Panc1 (cell line): ENCODE measurements at regions not wholly inside any gene's neighbourhood (a gene's known extent, or its start where the extent isn't known, plus 50 kb on each side); places are given as distances from the start of the nearest gene placed in this dataset.

Experiments
- ATAC-seq: fragments of 200-7000 bp; cut with Tn5 transposase; 2 replicates; pipeline ENCODE4 v1.9.1; 2020; ENCODE audit warnings: mild to moderate bottlenecking, moderate library complexity
- BruUV-seq: library from RNA; stranded (reverse); fragments of 400-500 nt; replicated peaks from 2 replicates; lab custom pipeline; 2021; lab: Mats Ljungman, UMichigan
- CTCF ChIA-PET: fragments of 300-600 bp; sonication (Branson Sonifier 250); formaldehyde crosslinking; loops from one replicate; lab custom pipeline; 2022; ENCODE audit warnings: antibody characterized with exemption; lab: Charles Lee
- POLR2A ChIA-PET: fragments of 300-600 bp; sonication (Branson Sonifier 250); formaldehyde crosslinking; loops from one replicate; lab custom pipeline; 2022; ENCODE audit warnings: antibody characterized with exemption; lab: Charles Lee
- DNase-seq: peaks from one replicate; pipeline ENCODE4 v3.0.0-alpha.2; 2010; ENCODE audit warnings: low read depth, low spot score
- H3K27ac ChIP-seq: 2 replicates; pipeline ENCODE4 v1.5.1; 2011; ENCODE audit warnings: mild to moderate bottlenecking, low read length, inconsistent platforms
- H3K27me3 ChIP-seq: fragments of 200-500 bp; sonication (Bioruptor generic); 2 replicates; pipeline ENCODE4 v1.6.0; 2014; ENCODE audit warnings: low read length, inconsistent platforms; ENCODE audit not compliant: control insufficient read depth, insufficient read depth
- H3K36me3 ChIP-seq: fragments of 200-500 bp; sonication (Bioruptor generic); 2 replicates; pipeline ENCODE4 v1.5.1; 2014; ENCODE audit warnings: inconsistent platforms, mild to moderate bottlenecking, low read length, moderate library complexity; ENCODE audit not compliant: control insufficient read depth, insufficient read depth
- H3K4me1 ChIP-seq: 2 replicates; pipeline ENCODE4 v1.5.1; 2011; ENCODE audit warnings: inconsistent platforms, mild to moderate bottlenecking, low read length, moderate library complexity; ENCODE audit not compliant: control insufficient read depth, insufficient read depth
- H3K4me3 ChIP-seq, 2 experiments: 2 replicates each; pipeline ENCODE4 v1.5.1; 2011 to 2012; ENCODE audit warnings: low read depth in 2 of 2, low read length in 2 of 2, mild to moderate bottlenecking in 2 of 2, inconsistent platforms in 1 of 2, moderate library complexity in 1 of 2
- H3K9me3 ChIP-seq: fragments of 200-500 bp; sonication (Bioruptor generic); 2 replicates; pipeline ENCODE4 v1.5.1; 2014; ENCODE audit warnings: low read depth, mild to moderate bottlenecking, inconsistent platforms, low read length, moderate library complexity; ENCODE audit not compliant: control insufficient read depth, insufficient read depth
- CTCF ChIP-seq: fragments of 450-650 bp; IDR thresholded peaks from 2 replicates; pipeline ENCODE4 v1.5.1; 2017; ENCODE audit warnings: mild to moderate bottlenecking
- POLR2AphosphoS5 ChIP-seq: IDR thresholded peaks from 2 replicates; pipeline ENCODE4 v1.6.1; 2012; ENCODE audit warnings: mild to moderate bottlenecking, low read depth, low read length, moderate library complexity
- SIN3A ChIP-seq: IDR thresholded peaks from 2 replicates; pipeline ENCODE4 v1.6.1; 2012; ENCODE audit warnings: low read depth, mild to moderate bottlenecking, low read length, moderate library complexity, borderline replicate concordance; ENCODE audit not compliant: insufficient read depth
- TCF7L2 ChIP-seq: IDR thresholded peaks from 2 replicates; pipeline ENCODE4 v1.6.1; 2011; ENCODE audit warnings: mild to moderate bottlenecking, low read depth, low read length, inconsistent platforms
- in situ Hi-C: cut with HindIII; loops from 2 replicates; pipeline ENCODE4 v1.10.0; 2016; ENCODE audit warnings: low sequenced_read_pairs, low pct_unique_long_range_greater_than_20kb
- intact Hi-C: fragments of 100-400 bp; cut with micrococcal nuclease; formaldehyde crosslinking; loops from one replicate; pipeline ENCODE4 v1.10.0; 2022; ENCODE audit not compliant: unreplicated experiment
- TF ChIP-seq, protein P1 (sequence below), 2 experiments: IDR thresholded peaks; 2 replicates each; pipeline ENCODE4 v1.6.1; 2011 to 2012; ENCODE audit warnings: low read depth in 2 of 2, control low read depth in 1 of 2, low read length in 1 of 2, mild to moderate bottlenecking in 1 of 2, moderate library complexity in 1 of 2; ENCODE audit not compliant: insufficient read depth in 1 of 2

DNA sequence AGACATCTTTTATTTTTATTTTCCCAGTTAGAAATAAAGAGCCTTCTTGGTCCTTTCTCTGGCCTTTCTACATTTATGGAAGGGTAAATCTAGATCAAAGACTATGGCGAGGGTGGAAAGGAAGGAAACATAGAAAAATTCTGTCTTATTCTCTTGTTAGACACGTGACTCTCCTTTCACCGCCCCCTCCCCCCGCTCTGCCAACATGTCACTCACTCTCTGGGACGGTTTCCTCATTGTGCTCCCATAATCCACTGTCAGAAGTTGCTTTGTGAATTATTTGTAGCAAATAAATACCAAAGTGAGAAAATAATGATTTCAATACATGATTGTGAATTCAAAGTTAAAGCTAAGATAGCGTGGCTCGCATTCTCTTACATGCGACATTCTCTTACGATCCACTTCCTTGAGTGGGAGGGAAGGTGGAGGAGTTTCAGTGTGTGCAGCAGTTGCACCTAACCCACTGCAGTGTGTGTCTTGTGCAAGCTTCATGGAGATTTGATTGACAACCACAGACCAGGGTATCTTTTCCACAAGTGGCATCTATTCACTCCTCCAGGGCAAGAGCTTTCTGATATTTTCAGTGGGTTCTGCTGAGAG is 423.0 kb upstream of the KIF2A start:
- ATAC-seq (no peak), DNase-seq (no peak)
- Histone ChIP-seq H3K4me1 (no peaks in the 10 kb centered on the region), H3K9me3 (no peaks in the 10 kb centered on the region), H3K4me3 (no peak overlapping the region), H3K36me3 (no peaks in the 10 kb centered on the region), H3K27ac (no peak overlapping the region), H3K27me3 (no peaks in the 10 kb centered on the region; the same call in 1 of the 2 replicates)
- ChIA-PET CTCF (no interaction called here), POLR2A (no interaction called here)
- TF ChIP-seq CTCF (no peak), TCF7L2 (no peak), SIN3A (no peak), POLR2AphosphoS5 (no peak)
- TF ChIP-seq, protein P1, sequence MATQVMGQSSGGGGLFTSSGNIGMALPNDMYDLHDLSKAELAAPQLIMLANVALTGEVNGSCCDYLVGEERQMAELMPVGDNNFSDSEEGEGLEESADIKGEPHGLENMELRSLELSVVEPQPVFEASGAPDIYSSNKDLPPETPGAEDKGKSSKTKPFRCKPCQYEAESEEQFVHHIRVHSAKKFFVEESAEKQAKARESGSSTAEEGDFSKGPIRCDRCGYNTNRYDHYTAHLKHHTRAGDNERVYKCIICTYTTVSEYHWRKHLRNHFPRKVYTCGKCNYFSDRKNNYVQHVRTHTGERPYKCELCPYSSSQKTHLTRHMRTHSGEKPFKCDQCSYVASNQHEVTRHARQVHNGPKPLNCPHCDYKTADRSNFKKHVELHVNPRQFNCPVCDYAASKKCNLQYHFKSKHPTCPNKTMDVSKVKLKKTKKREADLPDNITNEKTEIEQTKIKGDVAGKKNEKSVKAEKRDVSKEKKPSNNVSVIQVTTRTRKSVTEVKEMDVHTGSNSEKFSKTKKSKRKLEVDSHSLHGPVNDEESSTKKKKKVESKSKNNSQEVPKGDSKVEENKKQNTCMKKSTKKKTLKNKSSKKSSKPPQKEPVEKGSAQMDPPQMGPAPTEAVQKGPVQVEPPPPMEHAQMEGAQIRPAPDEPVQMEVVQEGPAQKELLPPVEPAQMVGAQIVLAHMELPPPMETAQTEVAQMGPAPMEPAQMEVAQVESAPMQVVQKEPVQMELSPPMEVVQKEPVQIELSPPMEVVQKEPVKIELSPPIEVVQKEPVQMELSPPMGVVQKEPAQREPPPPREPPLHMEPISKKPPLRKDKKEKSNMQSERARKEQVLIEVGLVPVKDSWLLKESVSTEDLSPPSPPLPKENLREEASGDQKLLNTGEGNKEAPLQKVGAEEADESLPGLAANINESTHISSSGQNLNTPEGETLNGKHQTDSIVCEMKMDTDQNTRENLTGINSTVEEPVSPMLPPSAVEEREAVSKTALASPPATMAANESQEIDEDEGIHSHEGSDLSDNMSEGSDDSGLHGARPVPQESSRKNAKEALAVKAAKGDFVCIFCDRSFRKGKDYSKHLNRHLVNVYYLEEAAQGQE (IDR thresholded peaks at IDR 0.05; ENCODE audit: insufficient read depth in 1 of 2, low read depth in 2 of 2, low read length in 1 of 2): no peak
- intact Hi-C loops (no loop called here), in situ Hi-C loops (no loop called here)
- BruUV-seq: no TSS peak

- no peak for DNase-seq
- Histone ChIP-seq H3K9me3 (no peaks in the 10 kb centered on the region), H3K4me1 (no peaks in the 10 kb centered on the region), H3K27me3 (no peaks in the 10 kb centered on the region; the same call in 1 of the 2 replicates), H3K36me3 (no peaks in the 10 kb centered on the region), H3K27ac (no peak overlapping the region), H3K4me3 (no peak overlapping the region)
- in situ Hi-C loops (no loop called here), intact Hi-C loops (no loop called here)
- ChIA-PET CTCF (no interaction called here), POLR2A (no interaction called here)
- no peak for ATAC-seq
- TF ChIP-seq, protein P1 (IDR thresholded peaks at IDR 0.05; ENCODE audit: insufficient read depth in 1 of 2, low read depth in 2 of 2, low read length in 1 of 2): no peak
- no peak for TF ChIP-seq SIN3A
- BruUV-seq: no TSS peak
Observed at GRCh38 chr5:61884252-61884855, 421.7 kb upstream of the KIF2A start.
